BLaER1 (cell line): ENCODE measurements at regions not wholly inside any gene's neighbourhood (a gene's known extent, or its start where the extent isn't known, plus 50 kb on each side); places are given as distances from the start of the nearest gene placed in this dataset.

ENCODE experiments used
- H3K27ac ChIP-seq: shearing (Covaris generic); formaldehyde crosslinking; 2 replicates; pipeline ENCODE4 v1.8.1; 2022
- H3K27me3 ChIP-seq: shearing (Covaris generic); formaldehyde crosslinking; 2 replicates; pipeline ENCODE4 v1.8.1; 2022
- H3K36me3 ChIP-seq: shearing (Covaris generic); formaldehyde crosslinking; 2 replicates; pipeline ENCODE4 v1.8.1; 2022
- H3K4me1 ChIP-seq: shearing (Covaris generic); formaldehyde crosslinking; 2 replicates; pipeline ENCODE4 v1.8.1; 2022
- H3K4me2 ChIP-seq: shearing (Covaris generic); formaldehyde crosslinking; 2 replicates; pipeline ENCODE4 v1.8.1; 2022
- H3K4me3 ChIP-seq: shearing (Covaris generic); formaldehyde crosslinking; 2 replicates; pipeline ENCODE4 v1.8.1; 2022
- H3K9ac ChIP-seq: shearing (Covaris generic); formaldehyde crosslinking; 2 replicates; pipeline ENCODE4 v1.8.1; 2022
- H3K9me3 ChIP-seq: shearing (Covaris generic); formaldehyde crosslinking; 2 replicates; pipeline ENCODE4 v1.8.1; 2022
- H4K20me1 ChIP-seq: shearing (Covaris generic); formaldehyde crosslinking; 2 replicates; pipeline ENCODE4 v1.8.1; 2022
- Cebpa-rat ChIP-seq: shearing (Covaris generic); IDR thresholded peaks from 2 replicates; pipeline ENCODE4 v1.8.1; 2022

DNA sequence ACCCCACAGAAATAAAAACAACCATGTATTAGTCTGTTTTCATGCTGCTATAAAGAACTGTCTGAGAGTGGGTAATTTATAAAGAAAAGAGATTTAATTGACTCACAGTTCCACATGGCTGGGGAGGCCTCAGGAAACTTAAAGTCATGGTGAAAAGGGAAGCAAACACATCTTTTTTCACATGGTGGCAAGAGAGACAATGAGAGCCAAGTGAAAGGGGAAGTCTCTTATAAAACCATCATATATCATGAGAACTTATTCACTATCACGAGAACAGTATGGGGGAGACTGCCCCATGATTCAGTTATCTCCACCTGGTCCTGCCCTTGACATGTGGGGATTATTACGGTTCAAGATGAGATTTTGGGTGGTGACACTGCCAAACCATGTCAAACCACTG lies 141.5 kb downstream of the ZMAT3 start:
- Histone ChIP-seq H3K4me3 (no peak overlapping the region), H3K27ac (no peak overlapping the region), H3K9ac (no peak overlapping the region), H3K4me1 (no peaks in the 10 kb centered on the region), H3K27me3 (no peaks in the 10 kb centered on the region), H4K20me1 (no peaks in the 10 kb centered on the region), H3K36me3 (no peaks in the 10 kb centered on the region), H3K9me3 (peaks cover 54% of the 10 kb centered on the region), H3K4me2 (no peak overlapping the region)
- no peak for TF ChIP-seq Cebpa-rat

DNA sequence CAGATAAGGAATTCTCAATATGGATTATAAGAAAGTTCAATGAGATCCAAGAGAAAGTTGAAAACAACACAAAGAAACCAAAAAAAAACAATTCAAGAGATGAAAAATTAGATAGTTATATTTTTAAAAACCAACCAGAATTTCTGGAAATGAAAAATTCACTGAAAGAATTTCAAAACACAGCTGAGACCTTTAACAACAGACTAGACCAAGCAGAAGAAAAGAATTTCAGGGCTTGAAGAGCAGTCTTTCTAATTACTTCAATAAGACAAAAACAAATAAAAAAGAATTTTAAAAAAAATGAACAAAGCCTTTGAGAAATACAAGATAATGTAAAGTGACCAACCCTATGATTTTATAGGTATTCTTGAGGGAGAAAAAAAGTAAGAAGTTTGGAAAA lies 155.4 kb downstream of the ZMAT3 start:
- Histone ChIP-seq H3K27ac (no peak overlapping the region), H3K9me3 (peaks cover 33% of the 10 kb centered on the region), H3K4me1 (no peaks in the 10 kb centered on the region), H3K27me3 (no peaks in the 10 kb centered on the region), H3K36me3 (no peaks in the 10 kb centered on the region), H3K4me2 (no peak overlapping the region), H3K4me3 (no peak overlapping the region), H4K20me1 (no peaks in the 10 kb centered on the region), H3K9ac (no peak overlapping the region)
- no peak for TF ChIP-seq Cebpa-rat

DNA sequence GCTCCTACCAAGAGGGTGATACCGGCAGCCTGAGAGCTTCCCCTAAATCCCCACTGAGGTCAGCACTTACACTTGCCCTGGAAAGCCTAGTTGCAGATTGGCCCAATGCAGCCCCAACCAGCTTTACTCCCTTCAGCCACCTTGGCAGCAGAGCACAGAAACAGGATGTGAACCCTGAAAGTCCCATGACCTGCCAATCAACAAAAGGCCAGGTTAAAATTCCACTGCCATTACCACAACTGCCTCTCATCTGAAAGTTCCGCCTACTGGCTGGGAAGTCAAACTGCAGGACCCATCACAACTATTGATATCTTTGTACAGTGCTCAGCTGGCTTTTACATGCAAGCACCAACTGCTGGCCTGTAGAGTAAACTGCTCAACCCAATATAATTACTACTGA lies 156.2 kb downstream of the ZMAT3 start:
- Histone ChIP-seq H3K27me3 (no peaks in the 10 kb centered on the region), H4K20me1 (no peaks in the 10 kb centered on the region), H3K36me3 (no peaks in the 10 kb centered on the region), H3K9me3 (peaks cover 33% of the 10 kb centered on the region), H3K4me1 (no peaks in the 10 kb centered on the region), H3K9ac (no peak overlapping the region), H3K27ac (no peak overlapping the region), H3K4me2 (no peak overlapping the region), H3K4me3 (no peak overlapping the region)
- no peak for TF ChIP-seq Cebpa-rat

DNA sequence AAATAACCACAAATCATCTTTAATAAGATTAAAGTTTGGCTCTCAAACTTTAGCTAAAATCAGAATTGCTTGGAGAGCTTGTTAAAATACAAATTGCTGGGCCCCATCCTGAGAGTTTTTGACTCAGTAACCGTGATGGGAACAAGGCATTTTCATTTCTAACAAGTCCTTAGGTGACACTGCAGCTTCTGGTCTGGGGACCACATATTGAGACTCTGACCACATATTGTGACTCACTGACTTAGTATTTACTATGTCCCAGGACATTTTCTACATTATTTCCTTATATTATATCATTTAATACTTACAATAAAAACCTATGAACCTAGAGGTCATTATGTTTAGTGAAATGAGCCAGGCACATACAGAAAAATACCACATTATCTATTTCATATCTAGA lies 164.5 kb downstream of the ZMAT3 start:
- Histone ChIP-seq H3K9ac (no peak overlapping the region), H3K9me3 (no peaks in the 10 kb centered on the region), H3K36me3 (no peaks in the 10 kb centered on the region), H4K20me1 (no peaks in the 10 kb centered on the region), H3K4me2 (no peak overlapping the region), H3K27me3 (no peaks in the 10 kb centered on the region), H3K4me3 (no peak overlapping the region), H3K4me1 (no peaks in the 10 kb centered on the region), H3K27ac (no peak overlapping the region)
- TF ChIP-seq Cebpa-rat, result no peak

DNA sequence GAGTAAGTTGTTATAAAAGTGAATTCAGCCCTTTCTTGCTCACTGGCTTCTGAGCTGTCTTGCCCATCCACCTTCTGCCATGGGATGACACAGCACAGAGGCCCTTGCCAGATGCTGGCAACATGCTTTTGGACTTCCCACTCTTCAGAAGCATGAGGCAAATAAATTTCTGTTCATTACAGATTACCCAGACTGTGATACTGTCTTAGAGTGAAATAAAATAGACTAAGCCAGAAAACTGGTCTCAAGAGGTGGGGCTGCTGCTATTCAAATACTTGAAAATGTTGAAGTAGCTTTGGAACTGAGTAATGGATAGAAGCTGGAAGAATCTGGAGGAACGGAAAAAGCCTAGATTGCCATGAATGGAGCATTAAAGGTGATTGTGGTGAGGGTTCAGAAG lies 170.4 kb downstream of the ZMAT3 start:
- no peaks in the 10 kb centered on the region for H3K4me1 ChIP-seq
- no peak overlapping the region for H3K4me3 ChIP-seq
- no peaks in the 10 kb centered on the region for H3K36me3 ChIP-seq
- H3K27me3 ChIP-seq, result no peaks in the 10 kb centered on the region
- no peak for TF ChIP-seq Cebpa-rat
- no peaks in the 10 kb centered on the region for H3K9me3 ChIP-seq
- no peaks in the 10 kb centered on the region for H4K20me1 ChIP-seq
- H3K4me2 ChIP-seq, result no peak overlapping the region
- H3K27ac ChIP-seq, result no peak overlapping the region
- H3K9ac ChIP-seq, result no peak overlapping the region

DNA sequence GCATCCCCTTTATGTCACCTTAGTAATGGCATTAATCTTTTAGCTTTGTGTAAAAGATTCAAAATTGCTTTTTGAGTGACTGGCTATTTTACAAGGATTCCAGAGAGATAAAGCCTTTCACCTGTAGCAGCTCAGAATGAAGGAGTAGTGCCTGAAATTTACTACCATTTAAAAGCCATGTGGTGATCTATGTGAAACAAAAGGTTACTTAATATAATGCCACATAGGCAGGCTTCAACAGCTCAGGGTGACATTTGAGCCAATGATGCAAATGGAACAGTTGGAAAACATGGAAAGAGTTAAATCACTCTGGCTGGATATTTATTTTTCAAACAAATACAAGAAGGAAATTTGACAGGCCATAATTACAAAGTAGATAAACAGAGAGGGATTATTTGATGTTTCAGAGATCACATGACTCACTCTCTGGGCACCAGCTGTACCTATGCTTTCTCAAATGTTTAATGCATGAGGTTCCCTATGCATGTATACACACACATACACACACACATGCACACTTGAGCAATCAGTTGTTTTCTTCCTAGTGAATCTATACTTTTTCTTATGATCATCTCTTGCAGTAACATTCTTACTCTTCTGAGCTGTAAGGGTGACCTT lies 171.5 kb downstream of the ZMAT3 start:
- Histone ChIP-seq H3K27ac (no peak overlapping the region), H3K27me3 (no peaks in the 10 kb centered on the region), H3K4me2 (no peak overlapping the region), H4K20me1 (no peaks in the 10 kb centered on the region), H3K4me1 (no peaks in the 10 kb centered on the region), H3K9ac (no peak overlapping the region), H3K4me3 (no peak overlapping the region), H3K36me3 (no peaks in the 10 kb centered on the region), H3K9me3 (no peaks in the 10 kb centered on the region)
- no peak for TF ChIP-seq Cebpa-rat

DNA sequence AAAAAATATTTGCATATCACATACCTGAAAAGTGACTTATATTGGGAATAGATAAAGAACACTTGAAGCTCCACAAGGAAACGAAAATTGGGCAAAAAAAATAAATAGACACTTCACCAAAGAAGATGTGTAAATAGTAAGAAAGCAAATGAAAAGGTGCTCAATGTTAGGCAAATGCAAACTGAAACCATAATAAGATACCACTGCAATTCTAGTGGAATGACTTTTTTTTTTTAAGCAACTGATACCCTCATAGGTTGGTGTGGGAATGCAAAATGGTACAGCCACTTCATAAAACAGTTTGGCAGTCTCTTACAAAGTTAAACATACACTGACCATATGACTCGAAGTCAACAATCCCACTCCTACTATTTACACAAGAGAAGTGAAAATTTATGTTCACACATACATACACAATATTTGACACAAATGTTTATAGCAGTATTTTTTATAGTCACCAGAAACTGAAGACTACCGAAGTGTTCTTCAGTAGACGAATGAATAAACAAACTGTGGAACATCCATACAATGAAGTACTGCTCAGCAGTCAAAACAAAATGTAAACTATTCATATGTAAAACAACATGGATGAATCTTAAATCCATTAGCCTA lies 176.3 kb downstream of the ZMAT3 start:
- H3K4me1 ChIP-seq, result no peaks in the 10 kb centered on the region
- H3K27me3 ChIP-seq, result no peaks in the 10 kb centered on the region
- H4K20me1 ChIP-seq, result no peaks in the 10 kb centered on the region
- no peak overlapping the region for H3K27ac ChIP-seq
- no peaks in the 10 kb centered on the region for H3K36me3 ChIP-seq
- H3K4me3 ChIP-seq, result no peak overlapping the region
- H3K4me2 ChIP-seq, result no peak overlapping the region
- no peak for TF ChIP-seq Cebpa-rat
- no peaks in the 10 kb centered on the region for H3K9me3 ChIP-seq
- no peak overlapping the region for H3K9ac ChIP-seq
